ENCODE measurements at regions not wholly inside any gene's neighbourhood (a gene's known extent, or its start where the extent isn't known, plus 50 kb on each side); places are given as distances from the start of the nearest gene placed in this dataset.

DNA sequence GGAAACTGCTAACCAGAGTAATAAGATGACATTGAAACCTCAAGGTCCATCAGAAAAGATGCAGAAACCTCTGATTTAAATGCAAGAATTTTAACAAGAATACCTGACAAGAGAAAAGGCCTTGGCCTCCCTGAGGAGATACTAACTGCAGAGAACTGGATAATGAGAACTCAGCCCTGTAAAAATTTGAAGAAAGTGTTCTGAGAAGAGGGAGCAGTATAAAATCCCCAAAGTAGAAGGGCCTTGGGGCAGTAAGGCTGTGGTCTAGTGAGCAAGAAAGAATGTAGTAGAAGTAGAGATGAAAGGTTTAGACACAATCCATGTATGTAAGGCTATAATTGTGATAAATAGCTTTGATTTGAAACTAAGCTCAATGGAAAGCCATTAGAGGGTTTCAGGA is 394.1 kb downstream of the ZBBX start:
- TF ChIP-seq, protein P1, sequence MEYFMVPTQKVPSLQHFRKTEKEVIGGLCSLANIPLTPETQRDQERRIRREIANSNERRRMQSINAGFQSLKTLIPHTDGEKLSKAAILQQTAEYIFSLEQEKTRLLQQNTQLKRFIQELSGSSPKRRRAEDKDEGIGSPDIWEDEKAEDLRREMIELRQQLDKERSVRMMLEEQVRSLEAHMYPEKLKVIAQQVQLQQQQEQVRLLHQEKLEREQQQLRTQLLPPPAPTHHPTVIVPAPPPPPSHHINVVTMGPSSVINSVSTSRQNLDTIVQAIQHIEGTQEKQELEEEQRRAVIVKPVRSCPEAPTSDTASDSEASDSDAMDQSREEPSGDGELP (CRISPR knock-in tag; IDR thresholded peaks at IDR 0.05; ENCODE audit: borderline replicate concordance) = no peak
- no peak for TF ChIP-seq ETV1 (tag; conservative IDR thresholded peaks at IDR 0.05; ENCODE audit: low read depth)
- TF ChIP-seq, protein P2, sequence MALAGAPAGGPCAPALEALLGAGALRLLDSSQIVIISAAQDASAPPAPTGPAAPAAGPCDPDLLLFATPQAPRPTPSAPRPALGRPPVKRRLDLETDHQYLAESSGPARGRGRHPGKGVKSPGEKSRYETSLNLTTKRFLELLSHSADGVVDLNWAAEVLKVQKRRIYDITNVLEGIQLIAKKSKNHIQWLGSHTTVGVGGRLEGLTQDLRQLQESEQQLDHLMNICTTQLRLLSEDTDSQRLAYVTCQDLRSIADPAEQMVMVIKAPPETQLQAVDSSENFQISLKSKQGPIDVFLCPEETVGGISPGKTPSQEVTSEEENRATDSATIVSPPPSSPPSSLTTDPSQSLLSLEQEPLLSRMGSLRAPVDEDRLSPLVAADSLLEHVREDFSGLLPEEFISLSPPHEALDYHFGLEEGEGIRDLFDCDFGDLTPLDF (CRISPR knock-in tag; IDR thresholded peaks at IDR 0.05) = no peak

Measured in K562 (cell line).